ENCODE measurements at regions not wholly inside any gene's neighbourhood (a gene's known extent, or its start where the extent isn't known, plus 50 kb on each side); places are given as distances from the start of the nearest gene placed in this dataset.

DNA sequence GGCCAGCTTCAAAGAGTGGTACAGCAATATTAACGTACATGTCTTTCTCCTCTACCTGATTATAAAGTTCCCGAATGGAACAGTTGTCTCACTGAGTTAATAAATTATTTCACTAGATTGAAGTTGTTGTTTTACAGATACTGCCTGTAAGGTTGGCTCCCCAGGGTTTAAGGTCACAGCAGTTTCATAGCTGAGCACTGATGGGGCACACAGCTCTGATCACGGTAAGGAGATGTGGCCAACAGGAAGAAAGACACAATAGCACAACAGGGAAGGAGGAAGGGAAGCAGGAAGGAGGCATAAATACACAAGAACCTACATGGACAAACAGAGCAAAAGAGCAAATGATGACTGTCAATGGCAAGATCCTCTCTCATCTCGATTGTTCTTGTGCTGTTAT, 215.6 kb downstream of the WNT5A start:
- DNase-seq: no peak
- Histone ChIP-seq H3K27me3 (no peaks in the 10 kb centered on the region), H3K9me3 (no peaks in the 10 kb centered on the region), H3K4me1 (no peaks in the 10 kb centered on the region), H3K4me3 (ENCODE audit: low read depth, low read length) (no peak overlapping the region), H3K36me3 (no peaks in the 10 kb centered on the region)
- no peak for TF ChIP-seq CTCF (IDR thresholded peaks at IDR 0.05; ENCODE audit: low read depth, low read length)

GRCh38 chr3:55270976-55271375, 216.1 kb downstream of the WNT5A start:
- H3K36me3 ChIP-seq: no peaks in the 10 kb centered on the region
- no peak for DNase-seq
- H3K27me3 ChIP-seq: no peaks in the 10 kb centered on the region
- TF ChIP-seq CTCF (IDR thresholded peaks at IDR 0.05; ENCODE audit: low read depth, low read length): no peak
- H3K4me3 ChIP-seq (ENCODE audit: low read depth, low read length): no peak overlapping the region
- no peaks in the 10 kb centered on the region for H3K9me3 ChIP-seq
- H3K4me1 ChIP-seq: no peaks in the 10 kb centered on the region

DNA sequence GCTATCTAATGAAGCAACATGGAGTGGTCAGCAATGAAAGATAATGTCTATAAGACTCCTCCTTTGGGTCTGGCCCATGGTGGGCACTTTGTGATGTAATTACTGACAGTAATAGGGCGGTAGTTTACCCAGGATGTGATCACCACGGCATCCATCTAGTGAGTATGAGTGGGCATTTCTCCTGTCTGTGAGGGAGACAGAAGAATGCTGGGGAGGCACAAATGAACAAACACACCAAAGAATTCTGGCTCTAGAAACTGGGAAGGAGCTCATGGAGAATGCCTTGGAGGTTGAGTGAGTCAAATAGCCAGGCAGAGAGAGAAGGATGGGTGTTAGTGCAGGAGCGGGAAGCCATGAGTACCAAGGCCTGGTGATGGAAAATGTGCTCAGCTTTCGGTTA, 217.5 kb downstream of the WNT5A start:
- Histone ChIP-seq H3K4me3 (ENCODE audit: low read depth, low read length) (no peak overlapping the region), H3K27me3 (no peaks in the 10 kb centered on the region), H3K9me3 (no peaks in the 10 kb centered on the region), H3K36me3 (no peaks in the 10 kb centered on the region), H3K4me1 (no peaks in the 10 kb centered on the region)
- DNase-seq: no peak
- no peak for TF ChIP-seq CTCF (IDR thresholded peaks at IDR 0.05; ENCODE audit: low read depth, low read length)

GRCh38 chr3:55269096-55269495, 218.0 kb downstream of the WNT5A start:
- Histone ChIP-seq H3K4me3 (ENCODE audit: low read depth, low read length) (no peak overlapping the region), H3K9me3 (no peaks in the 10 kb centered on the region), H3K27me3 (no peaks in the 10 kb centered on the region), H3K4me1 (no peaks in the 10 kb centered on the region), H3K36me3 (no peaks in the 10 kb centered on the region)
- TF ChIP-seq CTCF (IDR thresholded peaks at IDR 0.05; ENCODE audit: low read depth, low read length): no peak
- DNase-seq: no peak

DNA sequence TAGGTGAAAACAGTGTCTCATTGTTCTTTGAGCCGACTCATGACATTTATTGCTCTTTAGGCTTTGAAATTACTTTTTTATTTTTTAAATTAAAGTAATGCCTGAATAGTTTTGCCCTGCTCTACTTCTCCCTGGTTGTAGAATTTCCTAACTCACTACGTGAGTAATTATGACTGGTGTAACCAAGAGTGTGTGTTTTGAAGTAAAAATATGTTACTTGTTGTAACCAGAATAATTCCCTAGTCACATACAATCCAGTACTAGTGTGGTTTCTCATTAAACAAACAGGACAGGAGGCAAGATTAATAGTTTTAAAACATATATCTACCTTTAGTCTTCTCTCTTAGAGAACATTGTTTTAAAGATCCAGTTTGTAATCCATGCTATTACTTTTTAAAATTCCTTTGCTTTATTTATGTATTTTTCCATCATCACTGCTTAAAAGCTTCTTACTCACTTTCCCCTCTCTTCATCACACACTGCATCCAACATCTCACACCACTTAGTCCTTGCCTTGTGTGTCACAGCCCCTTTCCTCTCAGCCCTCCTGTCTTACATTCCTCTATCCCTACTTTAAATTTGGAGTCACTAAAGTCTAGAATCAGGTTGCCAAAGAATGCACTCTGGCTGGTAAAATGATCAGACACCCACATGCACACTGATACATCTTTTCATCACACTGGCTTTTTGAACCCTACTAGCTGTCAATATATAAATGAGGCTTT, 219.7 kb downstream of the WNT5A start:
- H3K4me1 ChIP-seq: no peaks in the 10 kb centered on the region
- no peak overlapping the region for H3K4me3 ChIP-seq (ENCODE audit: low read depth, low read length)
- no peaks in the 10 kb centered on the region for H3K36me3 ChIP-seq
- TF ChIP-seq CTCF (IDR thresholded peaks at IDR 0.05; ENCODE audit: low read depth, low read length): no peak
- no peak for DNase-seq
- no peaks in the 10 kb centered on the region for H3K9me3 ChIP-seq
- no peaks in the 10 kb centered on the region for H3K27me3 ChIP-seq

DNA sequence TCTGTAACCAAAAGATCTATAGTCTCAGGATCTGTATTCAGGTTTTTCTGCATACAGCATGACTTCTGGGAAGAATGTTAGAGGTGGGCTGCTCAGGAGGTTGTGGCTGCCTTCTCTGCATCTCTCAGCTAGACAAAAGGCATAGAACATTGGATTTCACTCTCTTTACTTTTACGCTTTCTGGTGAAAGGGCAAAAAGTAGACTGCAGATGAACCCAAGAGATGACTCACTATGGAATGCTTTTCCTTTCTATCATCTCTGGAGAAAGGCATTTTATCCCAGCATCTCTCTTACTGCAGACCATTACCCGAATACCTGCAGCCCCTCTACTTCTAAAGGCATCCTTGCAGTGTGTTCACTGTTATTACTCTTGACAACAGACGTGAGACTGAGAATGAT, 222.2 kb downstream of the WNT5A start:
- H3K27me3 ChIP-seq: no peaks in the 10 kb centered on the region
- no peaks in the 10 kb centered on the region for H3K36me3 ChIP-seq
- TF ChIP-seq CTCF (IDR thresholded peaks at IDR 0.05; ENCODE audit: low read depth, low read length): no peak
- no peaks in the 10 kb centered on the region for H3K4me1 ChIP-seq
- H3K4me3 ChIP-seq (ENCODE audit: low read depth, low read length): no peak overlapping the region
- DNase-seq: no peak
- no peaks in the 10 kb centered on the region for H3K9me3 ChIP-seq
